Breast epithelium (tissue), 4 donors: ENCODE measurements at regions not wholly inside any gene's neighbourhood (a gene's known extent, or its start where the extent isn't known, plus 50 kb on each side); places are given as distances from the start of the nearest gene placed in this dataset.

Source experiments
- DNase-seq, 2 donors: peaks; one replicate each; pipeline ENCODE4 v3.0.0-alpha.2; 2019; ENCODE audit warnings: low spot score in 2 of 2
- H3K27ac ChIP-seq, 2 donors: fragments of 200-600 bp; sonication (generic) in 1 of 2; one replicate each; pipeline ENCODE4 v1.5.1; 2016 to 2019; ENCODE audit warnings: mild to moderate bottlenecking in 1 of 2
- H3K27me3 ChIP-seq, 2 donors: fragments of 200-600 bp; sonication (generic) in 1 of 2; one replicate each; pipeline versions ENCODE4 v1.5.1 to v1.6.0; 2017 to 2019; ENCODE audit warnings: control low read depth in 1 of 2, mild to moderate bottlenecking in 1 of 2
- H3K36me3 ChIP-seq: fragments of 200-600 bp; one replicate; pipeline ENCODE4 v1.5.1; 2019
- H3K4me1 ChIP-seq, 2 donors: fragments of 200-600 bp; sonication (generic); one replicate each; pipeline ENCODE4 v1.5.1; 2016 to 2019; ENCODE audit warnings: control low read depth in 1 of 2
- H3K4me3 ChIP-seq, 3 donors: fragments of 200-600 bp; sonication (generic); 1 replicate in 2 of 3; 2 replicates in 1 of 3; pipeline ENCODE4 v1.5.1; 2016 to 2019; ENCODE audit warnings: mild to moderate bottlenecking in 3 of 3, moderate library complexity in 2 of 3
- H3K9me3 ChIP-seq, 2 donors: fragments of 200-600 bp; sonication (generic) in 1 of 2; one replicate each; pipeline ENCODE4 v1.5.1; 2016 to 2019; ENCODE audit warnings: control low read depth in 1 of 2
- CTCF ChIP-seq, 3 donors: fragments of 450-650 bp; IDR thresholded peaks; one replicate each; pipeline ENCODE4 v1.5.1; 2016 to 2017; ENCODE audit warnings: antibody characterized with exemption in 3 of 3, mild to moderate bottlenecking in 3 of 3, moderate library complexity in 3 of 3
- POLR2A ChIP-seq: fragments of 450-650 bp; IDR thresholded peaks from one replicate; pipeline ENCODE4 v1.6.1; 2016; ENCODE audit warnings: antibody characterized with exemption, mild to moderate bottlenecking, moderate library complexity
- POLR2AphosphoS5 ChIP-seq, 3 donors: sonication (generic); formaldehyde crosslinking; IDR thresholded peaks; one replicate each; pipeline ENCODE4 v1.6.1; 2017; ENCODE audit warnings: antibody characterized with exemption in 3 of 3
- intact Hi-C: fragments of 100-400 bp; cut with DNase I; formaldehyde crosslinking; loops from one replicate; pipeline ENCODE4 v1.15.1; 2023; ENCODE audit warnings: low total_unique reads

DNA sequence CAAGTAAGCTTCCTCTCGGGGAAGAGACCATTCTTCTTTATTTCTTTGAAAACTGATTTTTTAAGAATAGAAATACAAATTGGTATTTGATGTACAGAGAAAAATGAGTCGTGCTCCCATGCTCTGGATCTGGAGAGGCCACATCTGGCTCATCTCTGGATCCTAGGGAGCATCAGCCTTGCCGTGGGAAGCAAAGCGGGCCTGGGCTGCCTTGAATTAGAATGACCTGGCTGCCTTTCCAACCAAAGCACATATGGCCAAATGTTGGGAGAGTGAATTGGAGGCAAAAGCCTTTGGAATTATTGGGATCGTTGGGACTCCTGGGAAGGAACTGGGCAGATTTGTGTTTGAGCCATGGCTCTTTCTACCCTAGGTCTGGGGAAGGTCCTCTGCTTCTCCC, 80.0 kb downstream of the SLC25A47 start:
- no peak overlapping the region for H3K27ac ChIP-seq
- TF ChIP-seq POLR2AphosphoS5 (IDR thresholded peaks at IDR 0.05), result no peak
- no peak for TF ChIP-seq CTCF (IDR thresholded peaks at IDR 0.05)
- no peak for TF ChIP-seq POLR2A
- intact Hi-C loops, result no loop called here
- H3K9me3 ChIP-seq, result no peaks in the 10 kb centered on the region
- no peaks in the 10 kb centered on the region for H3K27me3 ChIP-seq
- H3K36me3 ChIP-seq, result no peaks in the 10 kb centered on the region
- H3K4me1 ChIP-seq, result peaks cover 0 to 8% of the 10 kb centered on the region in 2 donors
- H3K4me3 ChIP-seq, result no peak overlapping the region
- DNase-seq, result no peak

DNA sequence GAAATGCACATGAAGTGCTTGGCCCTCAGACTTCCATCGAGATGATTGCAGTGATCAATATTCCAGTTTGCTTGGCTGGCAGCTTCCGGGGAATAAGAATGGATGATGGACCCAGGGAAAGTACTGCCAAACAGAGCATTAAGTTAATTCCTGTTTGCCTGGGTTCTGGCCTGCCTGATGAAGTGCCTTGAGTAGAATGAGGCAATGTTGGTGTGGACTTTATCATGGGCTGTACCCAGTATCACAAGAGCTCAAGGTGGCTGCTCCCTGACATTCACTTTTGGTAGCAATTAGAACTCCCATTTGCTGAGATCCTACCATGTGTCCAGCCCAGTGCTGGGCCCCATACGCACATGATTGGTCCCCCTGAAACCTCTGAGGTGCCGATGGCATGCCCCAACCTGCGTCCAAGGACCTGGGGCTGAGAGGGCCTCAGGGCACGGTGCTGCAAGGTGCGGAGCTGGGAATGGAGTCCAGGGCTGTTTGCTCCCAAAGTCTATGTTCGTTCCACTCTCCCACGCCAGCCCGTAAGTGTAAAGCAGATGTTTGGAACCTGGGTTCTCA, 80.7 kb downstream of the SLC25A47 start:
- no peak overlapping the region for H3K27ac ChIP-seq

GRCh38 chr14:100404419-100404818, 81.3 kb downstream of the SLC25A47 start:
- H3K27me3 ChIP-seq, result no peaks in the 10 kb centered on the region
- no peaks in the 10 kb centered on the region for H3K36me3 ChIP-seq
- H3K4me1 ChIP-seq, result peaks cover 0 to 8% of the 10 kb centered on the region in 2 donors
- intact Hi-C loops, result no loop called here
- no peak overlapping the region for H3K27ac ChIP-seq
- DNase-seq, result no peak
- TF ChIP-seq CTCF (IDR thresholded peaks at IDR 0.05) (no peak), POLR2AphosphoS5 (IDR thresholded peaks at IDR 0.05) (no peak), POLR2A (no peak)
- no peak overlapping the region for H3K4me3 ChIP-seq
- H3K9me3 ChIP-seq, result no peaks in the 10 kb centered on the region

More for the DNA sequence above, 80.7 kb downstream of the SLC25A47 start:
- Histone ChIP-seq H3K4me3 (no peak overlapping the region), H3K27me3 (no peaks in the 10 kb centered on the region), H3K9me3 (no peaks in the 10 kb centered on the region), H3K4me1 (peaks cover 0 to 8% of the 10 kb centered on the region in 2 donors), H3K36me3 (no peaks in the 10 kb centered on the region)
- intact Hi-C loops, result no loop called here
- TF ChIP-seq POLR2AphosphoS5 (IDR thresholded peaks at IDR 0.05) (no peak), CTCF (IDR thresholded peaks at IDR 0.05) (no peak), POLR2A (no peak)
- no peak for DNase-seq

DNA sequence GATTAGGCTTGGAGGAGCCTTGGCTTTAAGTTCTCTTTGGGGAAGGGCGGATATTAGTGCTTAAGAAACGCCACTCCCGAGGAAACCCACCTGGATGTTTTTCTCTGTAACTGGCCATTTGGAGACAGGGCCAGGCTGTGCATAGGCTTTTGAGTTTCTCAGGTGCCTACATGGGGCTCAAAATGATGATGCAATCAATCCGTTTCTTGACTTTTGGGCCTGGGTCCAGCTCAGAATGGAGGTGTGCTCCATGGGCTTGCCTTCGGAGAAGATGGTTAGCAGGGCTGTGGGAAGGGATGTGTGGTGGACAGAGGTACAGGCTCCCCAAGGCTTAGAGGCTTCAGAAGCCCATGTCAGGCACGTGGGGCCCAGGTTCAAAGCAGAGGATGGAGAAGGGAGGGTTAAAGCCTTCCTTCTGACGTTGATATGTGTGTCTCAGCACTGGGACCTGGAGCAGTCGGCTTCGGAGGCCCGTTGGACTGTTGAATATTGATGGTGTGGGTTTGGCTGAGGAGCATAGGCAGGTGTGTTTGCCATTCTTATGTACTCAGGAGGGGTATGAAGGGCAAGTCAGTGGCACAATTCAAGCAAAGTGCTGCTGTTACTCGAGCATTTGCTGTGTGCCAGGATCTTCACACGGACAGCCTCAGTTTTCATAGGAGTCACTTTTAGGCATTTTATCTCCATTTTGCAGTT, 82.8 kb downstream of the SLC25A47 start:
- Histone ChIP-seq H3K36me3 (no peaks in the 10 kb centered on the region), H3K4me1 (peaks cover 0 to 8% of the 10 kb centered on the region in 2 donors), H3K4me3 (no peak overlapping the region), H3K27ac (peak overlapping the region; percentile 40 to 56), H3K9me3 (no peaks in the 10 kb centered on the region), H3K27me3 (no peaks in the 10 kb centered on the region)
- DNase-seq, result no peak
- TF ChIP-seq CTCF (IDR thresholded peaks at IDR 0.05) (no peak), POLR2A (no peak), POLR2AphosphoS5 (IDR thresholded peaks at IDR 0.05) (no peak)
- intact Hi-C loops, result no loop called here

DNA sequence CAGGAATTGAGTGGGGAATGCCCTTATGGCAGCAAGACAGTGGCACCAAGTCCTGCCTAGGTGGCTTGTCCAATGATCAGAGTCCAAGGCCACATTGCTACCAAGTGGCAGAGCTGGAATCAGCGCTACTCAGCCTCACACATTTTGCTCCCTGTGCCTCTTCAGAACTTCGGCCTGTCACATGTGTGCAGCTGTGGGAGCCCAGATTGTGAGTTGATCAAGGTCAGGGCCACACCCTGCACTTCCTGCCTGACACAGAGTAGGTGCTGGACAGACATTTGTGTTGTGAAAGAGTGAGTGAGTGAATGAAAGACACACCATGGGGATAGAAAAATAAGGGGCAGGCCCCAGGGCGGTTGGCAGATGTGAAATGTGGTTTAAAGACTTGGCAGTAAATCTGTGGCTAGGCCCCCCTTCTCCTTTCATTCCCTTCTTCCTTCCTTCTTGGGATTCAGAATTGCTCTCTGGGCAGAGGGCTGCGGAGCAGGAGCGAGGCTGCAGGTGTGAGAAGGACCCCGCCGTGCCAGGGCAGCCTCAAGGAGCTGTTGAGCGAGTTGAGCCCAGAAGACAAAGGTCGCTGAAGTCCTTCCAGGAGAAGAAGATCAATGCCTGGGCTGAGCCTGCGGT, 83.5 kb downstream of the SLC25A47 start:
- H3K9me3 ChIP-seq, result no peaks in the 10 kb centered on the region
- no peaks in the 10 kb centered on the region for H3K36me3 ChIP-seq
- peak overlapping the region; percentile 40 to 56 for H3K27ac ChIP-seq
- H3K27me3 ChIP-seq, result no peaks in the 10 kb centered on the region
- H3K4me1 ChIP-seq, result peaks cover 0 to 8% of the 10 kb centered on the region in 2 donors
- H3K4me3 ChIP-seq, result no peak overlapping the region
- TF ChIP-seq POLR2A (no peak), POLR2AphosphoS5 (IDR thresholded peaks at IDR 0.05) (no peak), CTCF (IDR thresholded peaks at IDR 0.05) (no peak)
- intact Hi-C loops, result no loop called here
- DNase-seq, result peak in 1 of 2 donors; percentile 29
